ENCODE measurements at regions not wholly inside any gene's neighbourhood (a gene's known extent, or its start where the extent isn't known, plus 50 kb on each side); places are given as distances from the start of the nearest gene placed in this dataset.

- 0 out of 2 replicates have a peak, but pooled peaks have one; percentile 30 for TF ChIP-seq EGR1 (IDR thresholded peaks at IDR 0.05; ENCODE audit: low read depth)
Measured at GRCh38 chr11:131033151-131033651, 116.9 kb upstream of the SNX19 start (continued).

GRCh38 chr11:131036514-131036913, 120.2 kb upstream of the SNX19 start:
- H2AFZ ChIP-seq (ENCODE audit: low read depth, low read length, poor library complexity, severe bottlenecking): no peak overlapping the region
- H3K9me2 ChIP-seq (ENCODE audit: insufficient read depth): no peaks in the 10 kb centered on the region
- no peak overlapping the region for H3K9ac ChIP-seq (ENCODE audit: low read length)
- no peaks in the 10 kb centered on the region for H3K27me3 ChIP-seq (ENCODE audit: insufficient read depth, low read length)
- H3K4me3 ChIP-seq (replicated peaks in 1 of 2; ENCODE audit: low read depth in 1 of 2, low read length in 2 of 2): no peak overlapping the region
- no TSS peak for BruUV-seq (replicated peaks)
- ATAC-seq (no peak), DNase-seq (ENCODE audit: low read depth, low spot score) (no peak)
- no peak overlapping the region for H3K4me2 ChIP-seq (ENCODE audit: low read length)
- ChIA-PET CTCF (no interaction called here), RAD21 (ENCODE audit: low non-redundant PET in 1 of 2, low total read pairs in 2 of 2, uncharacterized antibody in 2 of 2, unreplicated experiment in 2 of 2) (no interaction called here), POLR2A (no interaction called here)
- intact Hi-C loops (cut with micrococcal nuclease): loop anchor here (10.0 kb wide), 1 partner anchor 188 kb away; no protein-coding TSS in a partner anchor
- H3K9me3 ChIP-seq (ENCODE audit: control insufficient read depth in 1 of 2, insufficient read depth in 1 of 2, low read depth in 1 of 2, low read length in 2 of 2): no peaks in the 10 kb centered on the region
- H4K20me1 ChIP-seq (ENCODE audit: insufficient read depth): no peaks in the 10 kb centered on the region
- H3K27ac ChIP-seq (ENCODE audit: low read depth, low read length): no peak overlapping the region
- TF ChIP-seq EZH2 (IDR thresholded peaks at IDR 0.05) (no peak), CEBPB (IDR thresholded peaks at IDR 0.05; ENCODE audit: low read depth) (no peak), REST (IDR thresholded peaks at IDR 0.05; ENCODE audit: low read depth) (no peak), MAX (IDR thresholded peaks at IDR 0.05) (no peak), JUND (IDR thresholded peaks at IDR 0.05) (no peak), SP1 (IDR thresholded peaks at IDR 0.05; ENCODE audit: low read depth) (no peak), SIN3A (IDR thresholded peaks at IDR 0.05; ENCODE audit: low read depth) (no peak), CTCF (IDR thresholded peaks at IDR 0.05 in 2 of 3, conservative IDR thresholded peaks at IDR 0.05 in 1 of 3; ENCODE audit: borderline replicate concordance in 1 of 3, insufficient read depth in 1 of 3, low read depth in 2 of 3, low read length in 2 of 3) (no peak), TCF7L2 (IDR thresholded peaks at IDR 0.05; ENCODE audit: borderline replicate concordance, extremely low read depth, insufficient read depth, insufficient read length) (no peak), EZH2phosphoT487 (IDR thresholded peaks at IDR 0.05; ENCODE audit: borderline replicate concordance) (no peak), YY1 (IDR thresholded peaks at IDR 0.05; ENCODE audit: extremely low read depth, insufficient replicate concordance, low read depth, low read length) (no peak)
- H3K36me3 ChIP-seq (ENCODE audit: control insufficient read depth in 1 of 2, insufficient read depth in 2 of 2, low read length in 2 of 2): no peaks in the 10 kb centered on the region
- peaks cover 0 to 14% of the 10 kb centered on the region in 2 experiments; a peak in 1 of 4 replicates for H3K4me1 ChIP-seq (ENCODE audit: control insufficient read depth in 1 of 2, insufficient read depth in 2 of 2, low read length in 2 of 2)
- H3K79me2 ChIP-seq (ENCODE audit: insufficient read depth, low read length): no peaks in the 10 kb centered on the region
